SK-N-SH treated with all-trans-retinoic acid at 6 μM for 48 hours (cell line): ENCODE measurements at regions not wholly inside any gene's neighbourhood (a gene's known extent, or its start where the extent isn't known, plus 50 kb on each side); places are given as distances from the start of the nearest gene placed in this dataset.

Experiments used
- ATAC-seq: fragments of 200-7000 bp; cut with Tn5 transposase; 3 replicates; pipeline ENCODE4 v1.9.1; 2020; ENCODE audit warnings: mild to moderate bottlenecking, moderate library complexity
- ARNTL ChIP-seq: fragments of 450-650 bp; formaldehyde crosslinking; IDR thresholded peaks from 2 replicates; pipeline ENCODE4 v1.5.0; 2020; ENCODE audit warnings: low read depth, mild to moderate bottlenecking, moderate library complexity, borderline replicate concordance
- BACH2 ChIP-seq: fragments of 250-450 bp; sonication (Bioruptor Pico); IDR thresholded peaks from 2 replicates; pipeline ENCODE4 v1.9.0; 2021; ENCODE audit warnings: mild to moderate bottlenecking, borderline replicate concordance
- ESRRG ChIP-seq: fragments of 250-450 bp; sonication (Bioruptor Pico); IDR thresholded peaks from 2 replicates; pipeline ENCODE4 v1.6.1; 2021; ENCODE audit warnings: mild to moderate bottlenecking
- GLIS3 ChIP-seq: fragments of 250-450 bp; sonication (Bioruptor Pico); IDR thresholded peaks from 2 replicates; pipeline ENCODE4 v1.5.0; 2020; ENCODE audit warnings: mild to moderate bottlenecking, moderate library complexity
- ISL1 ChIP-seq: fragments of 250-450 bp; sonication (Bioruptor Pico); IDR thresholded peaks from 2 replicates; pipeline ENCODE4 v2.1.2; 2022; ENCODE audit warnings: mild to moderate bottlenecking, moderate library complexity
- OSR1 ChIP-seq: fragments of 250-450 bp; sonication (Bioruptor Pico); IDR thresholded peaks from 2 replicates; pipeline ENCODE4 v1.8.0; 2022; ENCODE audit warnings: moderate library complexity, mild to moderate bottlenecking, inconsistent platforms
- PATZ1 ChIP-seq: fragments of 250-450 bp; sonication (Bioruptor Pico); IDR thresholded peaks from 2 replicates; pipeline ENCODE4 v1.8.0; 2020; ENCODE audit warnings: mild to moderate bottlenecking, moderate library complexity, borderline replicate concordance
- POU6F1 ChIP-seq: fragments of 250-450 bp; sonication (Bioruptor Pico); IDR thresholded peaks from 2 replicates; pipeline ENCODE4 v1.8.0; 2021; ENCODE audit warnings: low read depth, mild to moderate bottlenecking, moderate library complexity, borderline replicate concordance
- PPARA ChIP-seq: fragments of 250-450 bp; sonication (Bioruptor Pico); IDR thresholded peaks from 2 replicates; pipeline ENCODE4 v1.5.0; 2020; ENCODE audit warnings: mild to moderate bottlenecking, borderline replicate concordance
- RARB ChIP-seq: fragments of 250-450 bp; sonication (Bioruptor Pico); IDR thresholded peaks from 2 replicates; pipeline ENCODE4 v1.8.0; 2021; ENCODE audit warnings: mild to moderate bottlenecking, moderate library complexity
- SNAI2 ChIP-seq: fragments of 250-450 bp; sonication (Bioruptor Pico); IDR thresholded peaks from 2 replicates; pipeline ENCODE4 v1.5.0; 2020; ENCODE audit warnings: mild to moderate bottlenecking, moderate library complexity
- TCF4 ChIP-seq: fragments of 250-450 bp; sonication (Bioruptor Pico); IDR thresholded peaks from 2 replicates; pipeline ENCODE4 v1.8.0; 2021; ENCODE audit warnings: mild to moderate bottlenecking, moderate library complexity, borderline replicate concordance
- TOX ChIP-seq: fragments of 250-450 bp; sonication (Bioruptor Pico); IDR thresholded peaks from 2 replicates; pipeline ENCODE4 v1.8.0; 2021; ENCODE audit warnings: mild to moderate bottlenecking, moderate library complexity, borderline replicate concordance
- ZC3H10 ChIP-seq: fragments of 250-450 bp; sonication (Bioruptor Pico); IDR thresholded peaks from 2 replicates; pipeline ENCODE4 v1.5.1; 2021; ENCODE audit warnings: mild to moderate bottlenecking, moderate library complexity
- ZFP3 ChIP-seq: fragments of 250-450 bp; sonication (Bioruptor Pico); IDR thresholded peaks from 2 replicates; pipeline ENCODE4 v1.5.0; 2020; ENCODE audit warnings: mild to moderate bottlenecking, moderate library complexity
- ZFP30 ChIP-seq: fragments of 450-650 bp; formaldehyde crosslinking; IDR thresholded peaks from 2 replicates; pipeline ENCODE4 v1.5.0; 2022; ENCODE audit warnings: mild to moderate bottlenecking, moderate library complexity
- ZNF565 ChIP-seq: fragments of 450-650 bp; formaldehyde crosslinking; conservative IDR thresholded peaks from 2 replicates; pipeline ENCODE4 v1.5.0; 2020; ENCODE audit warnings: low read depth, mild to moderate bottlenecking, moderate library complexity
- ZNF70 ChIP-seq: fragments of 450-650 bp; formaldehyde crosslinking; IDR thresholded peaks from 2 replicates; pipeline ENCODE4 v1.5.0; 2020; ENCODE audit warnings: mild to moderate bottlenecking, moderate library complexity
- ZNF8 ChIP-seq: fragments of 450-650 bp; formaldehyde crosslinking; IDR thresholded peaks from 2 replicates; pipeline ENCODE4 v1.5.0; 2020; ENCODE audit warnings: mild to moderate bottlenecking, moderate library complexity
- TF ChIP-seq, protein P1 (sequence below): fragments of 250-450 bp; sonication (Bioruptor Pico); IDR thresholded peaks from 2 replicates; pipeline ENCODE4 v1.5.0; 2020; ENCODE audit warnings: mild to moderate bottlenecking, moderate library complexity
- TF ChIP-seq, protein P2 (sequence below): fragments of 250-450 bp; sonication (Bioruptor Pico); IDR thresholded peaks from 2 replicates; pipeline ENCODE4 v1.5.1; 2020; ENCODE audit warnings: low read depth, mild to moderate bottlenecking, moderate library complexity
- TF ChIP-seq, protein P3 (sequence below): fragments of 250-450 bp; sonication (Bioruptor Pico); IDR thresholded peaks from 2 replicates; pipeline ENCODE4 v1.5.1; 2021; ENCODE audit warnings: mild to moderate bottlenecking, moderate library complexity

DNA sequence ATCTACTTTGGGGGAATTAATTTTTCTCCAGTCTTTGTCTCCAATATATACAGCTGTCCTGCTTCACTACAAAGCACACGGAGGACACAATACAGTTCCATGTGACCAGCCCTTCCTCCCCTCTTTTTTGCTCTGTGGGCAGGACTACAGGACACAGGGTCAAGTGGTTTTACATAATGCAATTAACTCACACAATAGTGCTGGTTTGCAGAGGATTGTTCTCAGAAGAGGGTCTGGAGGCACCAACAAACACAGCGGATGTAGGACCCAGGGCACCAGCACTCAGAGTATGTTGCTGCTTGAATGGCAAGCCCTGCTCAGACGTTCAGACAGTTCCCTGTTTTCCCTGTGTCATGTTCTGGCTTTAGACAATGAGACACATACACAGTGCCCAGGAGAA, 52.0 kb upstream of the NPTX2 start:
- no peak for ATAC-seq
- no peak for TF ChIP-seq ZNF70
- no peak for TF ChIP-seq SNAI2 (CRISPR knock-in tag)
- no peak for TF ChIP-seq TCF4 (CRISPR knock-in tag)
- TF ChIP-seq ZNF8 (CRISPR knock-in tag), result no peak
- TF ChIP-seq, protein P1, sequence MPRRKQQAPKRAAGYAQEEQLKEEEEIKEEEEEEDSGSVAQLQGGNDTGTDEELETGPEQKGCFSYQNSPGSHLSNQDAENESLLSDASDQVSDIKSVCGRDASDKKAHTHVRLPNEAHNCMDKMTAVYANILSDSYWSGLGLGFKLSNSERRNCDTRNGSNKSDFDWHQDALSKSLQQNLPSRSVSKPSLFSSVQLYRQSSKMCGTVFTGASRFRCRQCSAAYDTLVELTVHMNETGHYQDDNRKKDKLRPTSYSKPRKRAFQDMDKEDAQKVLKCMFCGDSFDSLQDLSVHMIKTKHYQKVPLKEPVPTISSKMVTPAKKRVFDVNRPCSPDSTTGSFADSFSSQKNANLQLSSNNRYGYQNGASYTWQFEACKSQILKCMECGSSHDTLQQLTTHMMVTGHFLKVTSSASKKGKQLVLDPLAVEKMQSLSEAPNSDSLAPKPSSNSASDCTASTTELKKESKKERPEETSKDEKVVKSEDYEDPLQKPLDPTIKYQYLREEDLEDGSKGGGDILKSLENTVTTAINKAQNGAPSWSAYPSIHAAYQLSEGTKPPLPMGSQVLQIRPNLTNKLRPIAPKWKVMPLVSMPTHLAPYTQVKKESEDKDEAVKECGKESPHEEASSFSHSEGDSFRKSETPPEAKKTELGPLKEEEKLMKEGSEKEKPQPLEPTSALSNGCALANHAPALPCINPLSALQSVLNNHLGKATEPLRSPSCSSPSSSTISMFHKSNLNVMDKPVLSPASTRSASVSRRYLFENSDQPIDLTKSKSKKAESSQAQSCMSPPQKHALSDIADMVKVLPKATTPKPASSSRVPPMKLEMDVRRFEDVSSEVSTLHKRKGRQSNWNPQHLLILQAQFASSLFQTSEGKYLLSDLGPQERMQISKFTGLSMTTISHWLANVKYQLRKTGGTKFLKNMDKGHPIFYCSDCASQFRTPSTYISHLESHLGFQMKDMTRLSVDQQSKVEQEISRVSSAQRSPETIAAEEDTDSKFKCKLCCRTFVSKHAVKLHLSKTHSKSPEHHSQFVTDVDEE, result no peak
- no peak for TF ChIP-seq RARB (CRISPR knock-in tag)
- TF ChIP-seq OSR1 (CRISPR knock-in tag), result no peak
- TF ChIP-seq ISL1 (CRISPR knock-in tag), result no peak
- TF ChIP-seq, protein P2, sequence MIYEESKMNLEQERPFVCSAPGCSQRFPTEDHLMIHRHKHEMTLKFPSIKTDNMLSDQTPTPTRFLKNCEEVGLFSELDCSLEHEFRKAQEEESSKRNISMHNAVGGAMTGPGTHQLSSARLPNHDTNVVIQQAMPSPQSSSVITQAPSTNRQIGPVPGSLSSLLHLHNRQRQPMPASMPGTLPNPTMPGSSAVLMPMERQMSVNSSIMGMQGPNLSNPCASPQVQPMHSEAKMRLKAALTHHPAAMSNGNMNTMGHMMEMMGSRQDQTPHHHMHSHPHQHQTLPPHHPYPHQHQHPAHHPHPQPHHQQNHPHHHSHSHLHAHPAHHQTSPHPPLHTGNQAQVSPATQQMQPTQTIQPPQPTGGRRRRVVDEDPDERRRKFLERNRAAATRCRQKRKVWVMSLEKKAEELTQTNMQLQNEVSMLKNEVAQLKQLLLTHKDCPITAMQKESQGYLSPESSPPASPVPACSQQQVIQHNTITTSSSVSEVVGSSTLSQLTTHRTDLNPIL, result no peak
- no peak for TF ChIP-seq ZNF565 (CRISPR knock-in tag)
- TF ChIP-seq ARNTL (CRISPR knock-in tag), result no peak
- TF ChIP-seq, protein P3, sequence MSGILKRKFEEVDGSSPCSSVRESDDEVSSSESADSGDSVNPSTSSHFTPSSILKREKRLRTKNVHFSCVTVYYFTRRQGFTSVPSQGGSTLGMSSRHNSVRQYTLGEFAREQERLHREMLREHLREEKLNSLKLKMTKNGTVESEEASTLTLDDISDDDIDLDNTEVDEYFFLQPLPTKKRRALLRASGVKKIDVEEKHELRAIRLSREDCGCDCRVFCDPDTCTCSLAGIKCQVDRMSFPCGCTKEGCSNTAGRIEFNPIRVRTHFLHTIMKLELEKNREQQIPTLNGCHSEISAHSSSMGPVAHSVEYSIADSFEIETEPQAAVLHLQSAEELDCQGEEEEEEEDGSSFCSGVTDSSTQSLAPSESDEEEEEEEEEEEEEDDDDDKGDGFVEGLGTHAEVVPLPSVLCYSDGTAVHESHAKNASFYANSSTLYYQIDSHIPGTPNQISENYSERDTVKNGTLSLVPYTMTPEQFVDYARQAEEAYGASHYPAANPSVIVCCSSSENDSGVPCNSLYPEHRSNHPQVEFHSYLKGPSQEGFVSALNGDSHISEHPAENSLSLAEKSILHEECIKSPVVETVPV (CRISPR knock-in tag), result no peak
- no peak for TF ChIP-seq PPARA (CRISPR knock-in tag)
- TF ChIP-seq ESRRG (CRISPR knock-in tag), result no peak
- no peak for TF ChIP-seq PATZ1 (CRISPR knock-in tag)
- TF ChIP-seq GLIS3 (CRISPR knock-in tag), result no peak
- TF ChIP-seq ZC3H10 (CRISPR knock-in tag), result no peak
- no peak for TF ChIP-seq TOX
- TF ChIP-seq ZFP3 (CRISPR knock-in tag), result no peak

GRCh38 chr7:98562871-98563495, 54.1 kb upstream of the NPTX2 start:
- no peak; the same call in 1 of the 3 replicates for ATAC-seq
- peak; percentile 29; the same call in 1 of the 2 replicates for TF ChIP-seq TCF4 (CRISPR knock-in tag)
- no peak for TF ChIP-seq TOX

- ATAC-seq, result no peak
- TF ChIP-seq ESRRG (CRISPR knock-in tag) (no peak), ZFP30 (no peak), ISL1 (CRISPR knock-in tag) (no peak), TOX (no peak), ZNF70 (no peak), TCF4 (CRISPR knock-in tag) (no peak), PPARA (CRISPR knock-in tag) (no peak), ZNF8 (CRISPR knock-in tag) (no peak), RARB (CRISPR knock-in tag) (no peak), ZFP3 (CRISPR knock-in tag) (no peak)
Measured at GRCh38 chr7:98562381-98562823, 54.7 kb upstream of the NPTX2 start.

- no peak for ATAC-seq
- TF ChIP-seq ISL1 (CRISPR knock-in tag) (no peak), OSR1 (CRISPR knock-in tag) (no peak), GLIS3 (CRISPR knock-in tag) (no peak), POU6F1 (no peak), ESRRG (CRISPR knock-in tag) (no peak), ZC3H10 (CRISPR knock-in tag) (no peak), BACH2 (CRISPR knock-in tag) (no peak), ZFP30 (no peak), PPARA (CRISPR knock-in tag) (no peak)
- TF ChIP-seq, protein P1, result no peak
- TF ChIP-seq, protein P2, result no peak
Measured at GRCh38 chr7:98559958-98560357, 57.1 kb upstream of the NPTX2 start.
